A549 (cell line): ENCODE measurements at regions not wholly inside any gene's neighbourhood (a gene's known extent, or its start where the extent isn't known, plus 50 kb on each side); places are given as distances from the start of the nearest gene placed in this dataset.

Experiments
- ATAC-seq, 2 experiments: fragments of 200-7000 bp in 1 of 2; fragments of >200 bp in 1 of 2; cut with Nextera tagmentation in 1 of 2; cut with Tn5 transposase in 1 of 2; 3 replicates each; pipeline versions ENCODE4 v1.8.0 to v1.9.1; 2018 to 2020; ENCODE audit warnings: mild to moderate bottlenecking in 1 of 2, moderate library complexity in 1 of 2
- CTCF ChIA-PET: fragments of 300-600 bp; sonication (Branson Sonifier 250); formaldehyde crosslinking; extraction: SDS; loops from one replicate; lab custom pipeline; 2021; ENCODE audit warnings: antibody characterized with exemption, inconsistent platforms; lab: Yijun Ruan, JAX
- POLR2A ChIA-PET: fragments of 350-600 bp; formaldehyde crosslinking; extraction: SDS; loops from one replicate; lab custom pipeline; 2021; ENCODE audit warnings: antibody characterized with exemption, inconsistent platforms; lab: Yijun Ruan, JAX
- DNase-seq, 2 experiments: peaks; one replicate each; pipeline versions ENCODE4 v3.0.0 to v3.0.0-alpha.2; 2011 to 2016; ENCODE audit warnings: low read depth in 1 of 2, low spot score in 1 of 2
- FAIRE-seq: peaks from 2 replicates; lab custom pipeline; 2011; peaks lifted over from hg19 to GRCh38; lab: Jason Lieb, UNC
- H3K27ac ChIP-seq, 2 experiments: fragments of >200 bp; sonication (Bioruptor Twin); formaldehyde crosslinking; 3 replicates each; pipeline ENCODE4 v1.5.1; 2016 to 2017
- H3K4me1 ChIP-seq: fragments of >200 bp; sonication (Bioruptor Twin); formaldehyde crosslinking; 3 replicates; pipeline ENCODE4 v1.6.1; 2016
- H3K4me2 ChIP-seq: fragments of >200 bp; sonication (Bioruptor Twin); formaldehyde crosslinking; 3 replicates; pipeline ENCODE4 v1.6.1; 2016
- H3K4me3 ChIP-seq: fragments of >200 bp; sonication (Bioruptor Twin); formaldehyde crosslinking; 3 replicates; pipeline ENCODE4 v1.5.1; 2016
- H3K9me3 ChIP-seq: fragments of >200 bp; sonication (Bioruptor Twin); formaldehyde crosslinking; 3 replicates; pipeline ENCODE4 v1.6.1; 2016
- CBX2 ChIP-seq: fragments of 200-600 bp; sonication (generic); IDR thresholded peaks from 2 replicates; pipeline ENCODE4 v1.6.1; 2016; ENCODE audit warnings: low read depth, mild to moderate bottlenecking, borderline replicate concordance
- CHD2 ChIP-seq: fragments of 150-350 bp; IDR thresholded peaks from 2 replicates; pipeline ENCODE4 v1.6.1; 2014; ENCODE audit warnings: low read length; ENCODE audit not compliant: partially characterized antibody
- EHF ChIP-seq: fragments of 250-450 bp; sonication (Bioruptor Pico); IDR thresholded peaks from 2 replicates; pipeline ENCODE4 v1.5.0; 2020; ENCODE audit warnings: mild to moderate bottlenecking
- GATA3 ChIP-seq: IDR thresholded peaks from 2 replicates; pipeline ENCODE4 v1.6.1; 2012; ENCODE audit warnings: borderline replicate concordance
- HOXA7 ChIP-seq: fragments of 250-450 bp; sonication (Bioruptor Pico); IDR thresholded peaks from 2 replicates; pipeline ENCODE4 v1.5.0; 2020; ENCODE audit warnings: mild to moderate bottlenecking, moderate library complexity
- HOXB5 ChIP-seq: fragments of 250-450 bp; sonication (Bioruptor Pico); IDR thresholded peaks from 2 replicates; pipeline ENCODE4 v1.5.0; 2020; ENCODE audit warnings: mild to moderate bottlenecking, moderate library complexity
- NFE2L2 ChIP-seq: fragments of 150-350 bp; conservative IDR thresholded peaks from 2 replicates; pipeline ENCODE4 v1.6.1; 2014; ENCODE audit warnings: low read length
- NPAS2 ChIP-seq: fragments of 250-450 bp; sonication (Bioruptor Pico); IDR thresholded peaks from 2 replicates; pipeline ENCODE4 v1.8.0; 2022; ENCODE audit warnings: mild to moderate bottlenecking, moderate library complexity, borderline replicate concordance
- NR3C1 ChIP-seq: fragments of >200 bp; sonication (Bioruptor Twin); formaldehyde crosslinking; IDR thresholded peaks from 3 replicates; pipeline ENCODE4 v1.6.1; 2017
- RAD21 ChIP-seq, 2 experiments: fragments of >200 bp in 1 of 2; sonication (Bioruptor Twin) in 1 of 2; formaldehyde crosslinking in 1 of 2; IDR thresholded peaks in 1 of 2; conservative IDR thresholded peaks in 1 of 2; 2 replicates in 1 of 2; 3 replicates in 1 of 2; pipeline ENCODE4 v1.6.1; 2012 to 2018; ENCODE audit warnings: inconsistent platforms in 1 of 2
- RCOR1 ChIP-seq: fragments of 150-350 bp; IDR thresholded peaks from 2 replicates; pipeline ENCODE4 v1.6.1; 2014; ENCODE audit warnings: antibody characterized with exemption, low read length, low read depth
- RFX5 ChIP-seq: fragments of 450-650 bp; IDR thresholded peaks from 2 replicates; pipeline ENCODE4 v1.7.1; 2014; ENCODE audit warnings: antibody characterized with exemption, mild to moderate bottlenecking, moderate library complexity
- SMC3 ChIP-seq: fragments of >200 bp; sonication (Bioruptor Twin); formaldehyde crosslinking; IDR thresholded peaks from 3 replicates; pipeline ENCODE4 v1.6.1; 2018; ENCODE audit warnings: inconsistent platforms
- ZC3H11A ChIP-seq: fragments of 450-650 bp; IDR thresholded peaks from 2 replicates; pipeline ENCODE4 v1.6.1; 2014; ENCODE audit warnings: antibody characterized with exemption, mild to moderate bottlenecking
- ZFP36 ChIP-seq: fragments of 450-650 bp; IDR thresholded peaks from 2 replicates; pipeline ENCODE4 v1.6.1; 2014; ENCODE audit warnings: borderline replicate concordance; ENCODE audit not compliant: partially characterized antibody
- ZSCAN20 ChIP-seq: fragments of 250-450 bp; sonication (Bioruptor Pico); IDR thresholded peaks from 2 replicates; pipeline ENCODE4 v1.8.0; 2022; ENCODE audit warnings: mild to moderate bottlenecking, moderate library complexity
- WGBS: methylation state at CpG from one replicate; pipeline ENCODE4 v1.1.6; 2017; ENCODE audit errors: missing lambda C conversion rate; 5-methylcytosine and 5-hydroxymethylcytosine counted together
- TF ChIP-seq, protein P1 (sequence below): fragments of 200-600 bp; sonication (generic); IDR thresholded peaks from 2 replicates; pipeline ENCODE4 v1.6.1; 2016; ENCODE audit warnings: antibody characterized with exemption, mild to moderate bottlenecking, moderate library complexity
- TF ChIP-seq, protein P2 (sequence below): fragments of 250-450 bp; sonication (Bioruptor Pico); IDR thresholded peaks from 2 replicates; pipeline ENCODE4 v1.5.0; 2021; ENCODE audit warnings: mild to moderate bottlenecking, moderate library complexity, borderline replicate concordance
- TF ChIP-seq, protein P3 (sequence below): IDR thresholded peaks from 2 replicates; pipeline ENCODE4 v1.6.1; 2012; ENCODE audit warnings: low read depth, borderline replicate concordance
- TF ChIP-seq, protein P4 (sequence below): IDR thresholded peaks from 2 replicates; pipeline ENCODE4 v1.6.1; 2012

DNA sequence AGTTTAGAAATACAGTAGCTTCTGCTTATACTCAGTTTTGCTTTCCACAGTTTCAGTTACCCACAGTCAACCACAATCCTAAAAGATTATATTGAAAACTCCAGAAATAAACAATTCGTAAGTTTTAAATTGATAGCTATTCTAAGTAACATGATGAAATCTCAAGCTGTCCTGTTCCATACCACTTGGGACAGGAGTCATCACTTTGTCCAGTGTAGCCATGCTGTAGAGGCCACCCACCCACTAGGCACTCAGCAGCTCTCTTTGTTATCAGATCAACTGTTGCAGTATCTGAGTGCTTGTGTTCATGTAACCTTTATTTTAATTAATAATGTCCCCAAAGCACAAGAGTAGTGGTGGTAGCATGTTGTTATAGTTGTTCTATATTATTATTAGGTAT is 117.5 kb upstream of the IQCM start:
- no peak overlapping the region for H3K27ac ChIP-seq
- H3K4me3 ChIP-seq = no peak overlapping the region
- DNase-seq = no peak
- no peak for TF ChIP-seq RAD21 (conservative IDR thresholded peaks at IDR 0.05 in 1 of 2, IDR thresholded peaks at IDR 0.05 in 1 of 2)
- no peak for TF ChIP-seq NFE2L2
- no peak for TF ChIP-seq RCOR1
- TF ChIP-seq NPAS2 (CRISPR knock-in tag) = no peak
- TF ChIP-seq, protein P1, sequence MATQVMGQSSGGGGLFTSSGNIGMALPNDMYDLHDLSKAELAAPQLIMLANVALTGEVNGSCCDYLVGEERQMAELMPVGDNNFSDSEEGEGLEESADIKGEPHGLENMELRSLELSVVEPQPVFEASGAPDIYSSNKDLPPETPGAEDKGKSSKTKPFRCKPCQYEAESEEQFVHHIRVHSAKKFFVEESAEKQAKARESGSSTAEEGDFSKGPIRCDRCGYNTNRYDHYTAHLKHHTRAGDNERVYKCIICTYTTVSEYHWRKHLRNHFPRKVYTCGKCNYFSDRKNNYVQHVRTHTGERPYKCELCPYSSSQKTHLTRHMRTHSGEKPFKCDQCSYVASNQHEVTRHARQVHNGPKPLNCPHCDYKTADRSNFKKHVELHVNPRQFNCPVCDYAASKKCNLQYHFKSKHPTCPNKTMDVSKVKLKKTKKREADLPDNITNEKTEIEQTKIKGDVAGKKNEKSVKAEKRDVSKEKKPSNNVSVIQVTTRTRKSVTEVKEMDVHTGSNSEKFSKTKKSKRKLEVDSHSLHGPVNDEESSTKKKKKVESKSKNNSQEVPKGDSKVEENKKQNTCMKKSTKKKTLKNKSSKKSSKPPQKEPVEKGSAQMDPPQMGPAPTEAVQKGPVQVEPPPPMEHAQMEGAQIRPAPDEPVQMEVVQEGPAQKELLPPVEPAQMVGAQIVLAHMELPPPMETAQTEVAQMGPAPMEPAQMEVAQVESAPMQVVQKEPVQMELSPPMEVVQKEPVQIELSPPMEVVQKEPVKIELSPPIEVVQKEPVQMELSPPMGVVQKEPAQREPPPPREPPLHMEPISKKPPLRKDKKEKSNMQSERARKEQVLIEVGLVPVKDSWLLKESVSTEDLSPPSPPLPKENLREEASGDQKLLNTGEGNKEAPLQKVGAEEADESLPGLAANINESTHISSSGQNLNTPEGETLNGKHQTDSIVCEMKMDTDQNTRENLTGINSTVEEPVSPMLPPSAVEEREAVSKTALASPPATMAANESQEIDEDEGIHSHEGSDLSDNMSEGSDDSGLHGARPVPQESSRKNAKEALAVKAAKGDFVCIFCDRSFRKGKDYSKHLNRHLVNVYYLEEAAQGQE = no peak
- TF ChIP-seq, protein P2, sequence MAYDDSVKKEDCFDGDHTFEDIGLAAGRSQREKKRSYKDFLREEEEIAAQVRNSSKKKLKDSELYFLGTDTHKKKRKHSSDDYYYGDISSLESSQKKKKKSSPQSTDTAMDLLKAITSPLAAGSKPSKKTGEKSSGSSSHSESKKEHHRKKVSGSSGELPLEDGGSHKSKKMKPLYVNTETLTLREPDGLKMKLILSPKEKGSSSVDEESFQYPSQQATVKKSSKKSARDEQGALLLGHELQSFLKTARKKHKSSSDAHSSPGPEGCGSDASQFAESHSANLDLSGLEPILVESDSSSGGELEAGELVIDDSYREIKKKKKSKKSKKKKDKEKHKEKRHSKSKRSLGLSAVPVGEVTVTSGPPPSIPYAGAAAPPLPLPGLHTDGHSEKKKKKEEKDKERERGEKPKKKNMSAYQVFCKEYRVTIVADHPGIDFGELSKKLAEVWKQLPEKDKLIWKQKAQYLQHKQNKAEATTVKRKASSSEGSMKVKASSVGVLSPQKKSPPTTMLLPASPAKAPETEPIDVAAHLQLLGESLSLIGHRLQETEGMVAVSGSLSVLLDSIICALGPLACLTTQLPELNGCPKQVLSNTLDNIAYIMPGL = no peak
- no peak for TF ChIP-seq HOXB5 (CRISPR knock-in tag)
- TF ChIP-seq, protein P3, sequence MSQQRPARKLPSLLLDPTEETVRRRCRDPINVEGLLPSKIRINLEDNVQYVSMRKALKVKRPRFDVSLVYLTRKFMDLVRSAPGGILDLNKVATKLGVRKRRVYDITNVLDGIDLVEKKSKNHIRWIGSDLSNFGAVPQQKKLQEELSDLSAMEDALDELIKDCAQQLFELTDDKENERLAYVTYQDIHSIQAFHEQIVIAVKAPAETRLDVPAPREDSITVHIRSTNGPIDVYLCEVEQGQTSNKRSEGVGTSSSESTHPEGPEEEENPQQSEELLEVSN = no peak
- no peak for TF ChIP-seq ZFP36
- no peak for TF ChIP-seq HOXA7 (CRISPR knock-in tag)
- POLR2A ChIA-PET = no interaction called here
- H3K4me2 ChIP-seq = no peak overlapping the region
- CTCF ChIA-PET = no interaction called here
- no peaks in the 10 kb centered on the region for H3K4me1 ChIP-seq
- ATAC-seq = no peak
- no peak for FAIRE-seq
- 25% methylated on average over 1 of the region's 1 CpG for WGBS
- H3K9me3 ChIP-seq = no peaks in the 10 kb centered on the region

DNA sequence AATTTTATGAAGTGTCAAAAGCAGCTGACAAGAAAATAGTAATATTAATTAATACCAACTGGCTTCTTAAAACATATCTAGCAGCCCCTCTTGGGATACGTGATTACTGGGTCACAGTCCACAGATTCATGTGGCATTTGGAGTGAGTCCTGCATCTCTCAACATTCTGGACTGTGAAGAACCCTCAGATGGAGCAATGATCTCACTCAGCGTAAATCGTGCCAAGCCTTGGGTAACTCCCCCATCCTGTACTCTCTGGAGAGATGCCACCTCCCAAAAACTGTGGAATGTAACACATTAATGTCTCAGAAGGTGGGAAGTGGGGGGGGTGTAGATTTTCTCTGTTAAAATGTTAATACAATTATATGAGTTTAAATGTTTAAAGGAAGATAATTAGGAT is 118.2 kb upstream of the IQCM start:
- H3K4me3 ChIP-seq = no peak overlapping the region
- ATAC-seq (no peak), FAIRE-seq (no peak), DNase-seq (no peak)
- TF ChIP-seq GATA3 = no peak
- TF ChIP-seq NR3C1 = no peak
- no peak for TF ChIP-seq ZC3H11A
- no peak for TF ChIP-seq HOXA7 (CRISPR knock-in tag)
- TF ChIP-seq SMC3 = no peak
- TF ChIP-seq EHF (CRISPR knock-in tag) = no peak
- no peak for TF ChIP-seq RFX5
- TF ChIP-seq ZSCAN20 = no peak
- no peak for TF ChIP-seq CHD2
- no peak for TF ChIP-seq CBX2
- TF ChIP-seq, protein P4, sequence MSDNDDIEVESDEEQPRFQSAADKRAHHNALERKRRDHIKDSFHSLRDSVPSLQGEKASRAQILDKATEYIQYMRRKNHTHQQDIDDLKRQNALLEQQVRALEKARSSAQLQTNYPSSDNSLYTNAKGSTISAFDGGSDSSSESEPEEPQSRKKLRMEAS = no peak
- no peaks in the 10 kb centered on the region for H3K4me1 ChIP-seq
- 45% methylated on average over 3 of the region's 3 CpGs for WGBS
- POLR2A ChIA-PET = no interaction called here
- H3K4me2 ChIP-seq = no peak overlapping the region
- H3K27ac ChIP-seq = no peak overlapping the region
- CTCF ChIA-PET = no interaction called here
- H3K9me3 ChIP-seq = no peaks in the 10 kb centered on the region
